SK-N-SH (cell line): ENCODE measurements at regions not wholly inside any gene's neighbourhood (a gene's known extent, or its start where the extent isn't known, plus 50 kb on each side); places are given as distances from the start of the nearest gene placed in this dataset.

Experiments used
- CTCF ChIA-PET: fragments of 300-600, 350-600 bp; formaldehyde crosslinking; extraction: SDS; loops from one replicate; lab custom pipeline; 2021; lab: Yijun Ruan, JAX
- POLR2A ChIA-PET: fragments of 350-600 bp; sonication (Branson Sonifier 250); formaldehyde crosslinking; extraction: SDS; loops from one replicate; lab custom pipeline; 2020; ENCODE audit warnings: antibody characterized with exemption, inconsistent platforms; lab: Yijun Ruan, JAX
- DNase-seq: peaks from one replicate; pipeline ENCODE4 v3.0.0; 2012
- H2AFZ ChIP-seq: fragments of 200-600 bp; sonication (generic); 2 replicates; pipeline ENCODE4 v1.8.1; 2016; ENCODE audit warnings: antibody characterized with exemption, mild to moderate bottlenecking, low read depth
- H3F3A ChIP-seq: fragments of 200-600 bp; sonication (generic); replicated peaks from 2 replicates; pipeline ENCODE3; 2016; ENCODE audit warnings: antibody characterized with exemption, mild to moderate bottlenecking; ENCODE audit not compliant: insufficient read depth
- H3K27ac ChIP-seq, 2 experiments: fragments of 200-500 bp in 1 of 2; fragments of 200-600 bp in 1 of 2; sonication (Bioruptor generic) in 1 of 2; sonication (generic), shearing (Covaris generic) in 1 of 2; 2 replicates each; pipeline versions ENCODE4 v1.5.1 to v1.6.1; 2014 to 2016; ENCODE audit warnings: low read depth in 2 of 2, inconsistent platforms in 1 of 2, low read length in 1 of 2, mild to moderate bottlenecking in 1 of 2, mixed read lengths in 1 of 2
- H3K27me3 ChIP-seq: fragments of 200-600 bp; sonication (generic), shearing (Covaris generic); 2 replicates; pipeline ENCODE4 v1.6.1; 2016; ENCODE audit warnings: mixed run types; ENCODE audit not compliant: insufficient read depth
- H3K36me3 ChIP-seq, 2 experiments: fragments of 200-500 bp in 1 of 2; fragments of 200-600 bp in 1 of 2; sonication (Bioruptor generic) in 1 of 2; sonication (generic) in 1 of 2; replicated peaks in 1 of 2; 2 replicates each; pipeline versions ENCODE3 to v1.5.1; 2014 to 2016; ENCODE audit warnings: low read length in 1 of 2, mild to moderate bottlenecking in 1 of 2; ENCODE audit not compliant: insufficient read depth in 2 of 2, control insufficient read depth in 1 of 2
- H3K4me1 ChIP-seq, 2 experiments: fragments of 200-500 bp in 1 of 2; fragments of 200-600 bp in 1 of 2; sonication (Bioruptor generic) in 1 of 2; sonication (generic), shearing (Covaris generic) in 1 of 2; 2 replicates each; pipeline versions ENCODE4 v1.5.1 to v1.6.1; 2014 to 2016; ENCODE audit warnings: low read depth in 1 of 2, low read length in 1 of 2, mixed run types in 1 of 2; ENCODE audit not compliant: insufficient read depth in 2 of 2, control insufficient read depth in 1 of 2
- H3K4me2 ChIP-seq: fragments of 200-600 bp; sonication (generic), shearing (Covaris generic); 2 replicates; pipeline ENCODE4 v1.6.1; 2017; ENCODE audit warnings: mixed run types
- H3K4me3 ChIP-seq, 2 experiments: fragments of 200-500 bp in 1 of 2; fragments of 200-600 bp in 1 of 2; sonication (Bioruptor generic) in 1 of 2; sonication (generic), shearing (Covaris generic) in 1 of 2; 2 replicates each; pipeline versions ENCODE4 v1.5.1 to v1.8.1; 2014 to 2016; ENCODE audit warnings: low read depth in 2 of 2, inconsistent platforms in 1 of 2, low read length in 1 of 2, mild to moderate bottlenecking in 1 of 2, mixed read lengths in 1 of 2, moderate library complexity in 1 of 2
- H3K79me2 ChIP-seq: fragments of 200-600 bp; sonication (generic); 2 replicates; pipeline ENCODE4 v1.8.1; 2017; ENCODE audit warnings: mild to moderate bottlenecking; ENCODE audit not compliant: insufficient read depth
- H3K9ac ChIP-seq: fragments of 200-600 bp; sonication (generic); 2 replicates; pipeline ENCODE4 v1.6.1; 2017; ENCODE audit warnings: mixed run types
- H3K9me2 ChIP-seq: fragments of 200-600 bp; sonication (generic); 2 replicates; pipeline ENCODE4 v1.6.1; 2017; ENCODE audit warnings: mixed run types
- H3K9me3 ChIP-seq: fragments of 200-600 bp; sonication (generic); 2 replicates; pipeline ENCODE4 v1.6.1; 2017; ENCODE audit warnings: mixed run types, mild to moderate bottlenecking, moderate library complexity
- H4K20me1 ChIP-seq: fragments of 200-600 bp; sonication (generic); 2 replicates; pipeline ENCODE4 v1.6.1; 2017; ENCODE audit warnings: mild to moderate bottlenecking, mixed run types; ENCODE audit not compliant: insufficient read depth
- ELF1 ChIP-seq: IDR thresholded peaks from 2 replicates; pipeline ENCODE4 v1.4.0; 2012
- FOXM1 ChIP-seq: IDR thresholded peaks from 2 replicates; pipeline ENCODE4 v1.4.0; 2012; ENCODE audit warnings: low read depth, mild to moderate bottlenecking
- GABPA ChIP-seq: IDR thresholded peaks from 2 replicates; pipeline ENCODE4 v1.4.0; 2012; ENCODE audit warnings: low read depth, mild to moderate bottlenecking
- GATA2 ChIP-seq: sonication (generic); formaldehyde crosslinking; IDR thresholded peaks from 2 replicates; pipeline ENCODE4 v1.5.0; 2020; ENCODE audit warnings: mild to moderate bottlenecking, missing genetic modification reagents
- MXI1 ChIP-seq: IDR thresholded peaks from 2 replicates; pipeline ENCODE4 v1.6.1; 2012; ENCODE audit warnings: mild to moderate bottlenecking, low read depth, low read length, improper control_type of control experiment
- POLR2AphosphoS5 ChIP-seq: IDR thresholded peaks from 2 replicates; pipeline ENCODE4 v1.6.1; 2012; ENCODE audit warnings: low read depth, low read length
- RXRA ChIP-seq: IDR thresholded peaks from 2 replicates; pipeline ENCODE4 v1.4.0; 2012; ENCODE audit warnings: low read depth, mild to moderate bottlenecking, borderline replicate concordance
- SMC3 ChIP-seq: IDR thresholded peaks from 2 replicates; pipeline ENCODE4 v1.6.1; 2012; ENCODE audit warnings: low read depth, low read length, improper control_type of control experiment
- TCF12 ChIP-seq: IDR thresholded peaks from 2 replicates; pipeline ENCODE4 v1.4.0; 2012
- WGBS: methylation state at CpG from one replicate; pipeline ENCODE4 v1.1.6; 2017; ENCODE audit warnings: low lambda C conversion rate; 5-methylcytosine and 5-hydroxymethylcytosine counted together
- TF ChIP-seq, protein P1 (sequence below): IDR thresholded peaks from 2 replicates; pipeline ENCODE4 v1.4.0; 2012; ENCODE audit warnings: low read depth, borderline replicate concordance
- TF ChIP-seq, protein P2 (sequence below): fragments of 150-350 bp; IDR thresholded peaks from 2 replicates; pipeline ENCODE4 v1.6.1; 2017; ENCODE audit warnings: antibody characterized with exemption, low read length, low read depth, borderline replicate concordance
- TF ChIP-seq, protein P3 (sequence below): IDR thresholded peaks from 2 replicates; pipeline ENCODE4 v1.6.1; 2012; ENCODE audit warnings: mild to moderate bottlenecking, low read depth, low read length, moderate library complexity
- TF ChIP-seq, protein P4 (sequence below): fragments of 150-350 bp; IDR thresholded peaks from 2 replicates; pipeline ENCODE4 v1.6.1; 2016; ENCODE audit warnings: mild to moderate bottlenecking, low read depth, low read length

DNA sequence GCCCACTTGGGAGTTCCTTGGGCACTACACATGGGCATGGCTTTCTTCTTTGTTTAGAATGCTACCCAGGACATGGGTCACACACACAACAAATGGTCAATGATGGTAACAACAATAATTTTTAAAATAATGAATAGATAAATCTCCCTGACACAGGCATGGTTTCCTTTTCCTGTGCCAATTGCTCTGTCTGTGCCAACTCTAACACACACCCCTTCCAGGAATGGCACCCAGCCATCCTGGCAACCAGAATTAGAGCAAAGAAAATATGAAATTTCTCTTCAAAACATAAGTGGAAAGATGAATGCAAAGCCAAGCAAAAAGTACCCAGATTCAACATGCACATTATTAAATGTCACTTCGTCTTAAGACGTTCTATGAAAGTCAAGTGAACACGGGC, 104.9 kb upstream of the SOX5 start:
- Histone ChIP-seq H2AFZ (no peak overlapping the region), H3F3A (no peaks in the 10 kb centered on the region), H3K27ac (no peak overlapping the region), H3K36me3 (no peaks in the 10 kb centered on the region), H3K9me2 (no peaks in the 10 kb centered on the region), H3K4me3 (no peak overlapping the region), H3K27me3 (no peaks in the 10 kb centered on the region), H3K9me3 (no peaks in the 10 kb centered on the region), H4K20me1 (no peaks in the 10 kb centered on the region), H3K4me1 (peaks cover 3 to 5% of the 10 kb centered on the region in 2 experiments; a peak in 3 of 4 replicates), H3K9ac (no peak overlapping the region), H3K79me2 (no peaks in the 10 kb centered on the region), H3K4me2 (no peak overlapping the region)
- ChIA-PET CTCF (no interaction called here), POLR2A (no interaction called here)
- WGBS, result 72% methylated on average over 3 of the region's 3 CpGs
- TF ChIP-seq RXRA (no peak), GABPA (no peak), TCF12 (no peak), SMC3 (no peak)
- TF ChIP-seq, protein P1, sequence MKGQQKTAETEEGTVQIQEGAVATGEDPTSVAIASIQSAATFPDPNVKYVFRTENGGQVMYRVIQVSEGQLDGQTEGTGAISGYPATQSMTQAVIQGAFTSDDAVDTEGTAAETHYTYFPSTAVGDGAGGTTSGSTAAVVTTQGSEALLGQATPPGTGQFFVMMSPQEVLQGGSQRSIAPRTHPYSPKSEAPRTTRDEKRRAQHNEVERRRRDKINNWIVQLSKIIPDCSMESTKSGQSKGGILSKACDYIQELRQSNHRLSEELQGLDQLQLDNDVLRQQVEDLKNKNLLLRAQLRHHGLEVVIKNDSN, result no peak
- TF ChIP-seq, protein P2, sequence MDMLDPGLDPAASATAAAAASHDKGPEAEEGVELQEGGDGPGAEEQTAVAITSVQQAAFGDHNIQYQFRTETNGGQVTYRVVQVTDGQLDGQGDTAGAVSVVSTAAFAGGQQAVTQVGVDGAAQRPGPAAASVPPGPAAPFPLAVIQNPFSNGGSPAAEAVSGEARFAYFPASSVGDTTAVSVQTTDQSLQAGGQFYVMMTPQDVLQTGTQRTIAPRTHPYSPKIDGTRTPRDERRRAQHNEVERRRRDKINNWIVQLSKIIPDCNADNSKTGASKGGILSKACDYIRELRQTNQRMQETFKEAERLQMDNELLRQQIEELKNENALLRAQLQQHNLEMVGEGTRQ, result no peak
- TF ChIP-seq, protein P3, sequence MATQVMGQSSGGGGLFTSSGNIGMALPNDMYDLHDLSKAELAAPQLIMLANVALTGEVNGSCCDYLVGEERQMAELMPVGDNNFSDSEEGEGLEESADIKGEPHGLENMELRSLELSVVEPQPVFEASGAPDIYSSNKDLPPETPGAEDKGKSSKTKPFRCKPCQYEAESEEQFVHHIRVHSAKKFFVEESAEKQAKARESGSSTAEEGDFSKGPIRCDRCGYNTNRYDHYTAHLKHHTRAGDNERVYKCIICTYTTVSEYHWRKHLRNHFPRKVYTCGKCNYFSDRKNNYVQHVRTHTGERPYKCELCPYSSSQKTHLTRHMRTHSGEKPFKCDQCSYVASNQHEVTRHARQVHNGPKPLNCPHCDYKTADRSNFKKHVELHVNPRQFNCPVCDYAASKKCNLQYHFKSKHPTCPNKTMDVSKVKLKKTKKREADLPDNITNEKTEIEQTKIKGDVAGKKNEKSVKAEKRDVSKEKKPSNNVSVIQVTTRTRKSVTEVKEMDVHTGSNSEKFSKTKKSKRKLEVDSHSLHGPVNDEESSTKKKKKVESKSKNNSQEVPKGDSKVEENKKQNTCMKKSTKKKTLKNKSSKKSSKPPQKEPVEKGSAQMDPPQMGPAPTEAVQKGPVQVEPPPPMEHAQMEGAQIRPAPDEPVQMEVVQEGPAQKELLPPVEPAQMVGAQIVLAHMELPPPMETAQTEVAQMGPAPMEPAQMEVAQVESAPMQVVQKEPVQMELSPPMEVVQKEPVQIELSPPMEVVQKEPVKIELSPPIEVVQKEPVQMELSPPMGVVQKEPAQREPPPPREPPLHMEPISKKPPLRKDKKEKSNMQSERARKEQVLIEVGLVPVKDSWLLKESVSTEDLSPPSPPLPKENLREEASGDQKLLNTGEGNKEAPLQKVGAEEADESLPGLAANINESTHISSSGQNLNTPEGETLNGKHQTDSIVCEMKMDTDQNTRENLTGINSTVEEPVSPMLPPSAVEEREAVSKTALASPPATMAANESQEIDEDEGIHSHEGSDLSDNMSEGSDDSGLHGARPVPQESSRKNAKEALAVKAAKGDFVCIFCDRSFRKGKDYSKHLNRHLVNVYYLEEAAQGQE, result no peak
- DNase-seq, result no peak

DNA sequence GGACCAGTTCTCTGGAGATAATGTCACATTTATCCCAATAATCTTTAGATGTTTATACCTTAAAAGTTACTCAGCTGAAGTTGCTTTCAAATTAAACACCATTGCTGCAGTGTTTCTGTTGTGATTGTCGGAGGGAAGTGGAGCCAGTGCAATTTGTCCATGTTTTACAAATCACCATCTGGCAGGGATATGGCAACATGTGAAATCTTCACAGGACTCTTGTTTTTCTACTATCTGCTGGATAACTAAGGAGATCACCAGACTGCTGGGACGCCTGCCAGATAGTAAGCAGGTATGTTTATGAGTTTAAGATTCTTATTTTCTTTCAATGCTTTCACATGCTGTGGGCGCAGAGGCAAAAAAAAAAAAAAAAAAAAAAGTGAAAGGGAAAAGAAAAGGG, 100.3 kb upstream of the SOX5 start:
- no peak for DNase-seq
- H3K36me3 ChIP-seq, result no peaks in the 10 kb centered on the region
- no peak overlapping the region for H2AFZ ChIP-seq
- no peak overlapping the region for H3K27ac ChIP-seq
- WGBS, result 67% methylated on average over 3 of the region's 3 CpGs
- no peaks in the 10 kb centered on the region for H4K20me1 ChIP-seq
- TF ChIP-seq, protein P1, result no peak
- TF ChIP-seq ELF1, result no peak
- no peak for TF ChIP-seq GATA2 (CRISPR knock-in tag)
- TF ChIP-seq, protein P3, result no peak
- TF ChIP-seq MXI1, result no peak
- TF ChIP-seq POLR2AphosphoS5, result no peak
- no peak for TF ChIP-seq FOXM1
- TF ChIP-seq, protein P4, sequence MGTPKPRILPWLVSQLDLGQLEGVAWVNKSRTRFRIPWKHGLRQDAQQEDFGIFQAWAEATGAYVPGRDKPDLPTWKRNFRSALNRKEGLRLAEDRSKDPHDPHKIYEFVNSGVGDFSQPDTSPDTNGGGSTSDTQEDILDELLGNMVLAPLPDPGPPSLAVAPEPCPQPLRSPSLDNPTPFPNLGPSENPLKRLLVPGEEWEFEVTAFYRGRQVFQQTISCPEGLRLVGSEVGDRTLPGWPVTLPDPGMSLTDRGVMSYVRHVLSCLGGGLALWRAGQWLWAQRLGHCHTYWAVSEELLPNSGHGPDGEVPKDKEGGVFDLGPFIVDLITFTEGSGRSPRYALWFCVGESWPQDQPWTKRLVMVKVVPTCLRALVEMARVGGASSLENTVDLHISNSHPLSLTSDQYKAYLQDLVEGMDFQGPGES, result no peak
- no peak overlapping the region for H3K4me3 ChIP-seq
- no peak overlapping the region for H3K9ac ChIP-seq
- no peak overlapping the region for H3K4me2 ChIP-seq
- POLR2A ChIA-PET, result no interaction called here
- H3K9me2 ChIP-seq, result no peaks in the 10 kb centered on the region
- H3K9me3 ChIP-seq, result peaks cover 5% of the 10 kb centered on the region
- H3K79me2 ChIP-seq, result no peaks in the 10 kb centered on the region
- peaks cover 6 to 17% of the 10 kb centered on the region in 2 experiments; a peak in 3 of 4 replicates for H3K4me1 ChIP-seq
- CTCF ChIA-PET, result no interaction called here
- peaks cover 3% of the 10 kb centered on the region for H3F3A ChIP-seq
- no peaks in the 10 kb centered on the region for H3K27me3 ChIP-seq
